ENCODE measurements at regions not wholly inside any gene's neighbourhood (a gene's known extent, or its start where the extent isn't known, plus 50 kb on each side); places are given as distances from the start of the nearest gene placed in this dataset.

DNA sequence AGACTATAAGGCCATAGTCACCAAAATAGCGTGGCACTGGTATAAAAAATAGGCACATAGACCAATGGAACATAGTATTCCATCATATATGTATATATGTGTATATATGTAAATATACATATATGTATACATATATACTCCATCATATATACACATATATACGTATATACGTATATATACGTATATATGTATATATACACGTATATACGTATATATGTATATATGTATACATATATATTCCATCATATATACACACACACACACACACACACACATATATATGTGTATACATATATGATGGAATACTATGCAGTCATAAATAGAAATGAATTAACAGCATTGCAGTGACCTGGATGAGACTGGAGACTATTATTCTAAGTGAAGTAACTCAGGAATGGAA, 204.6 kb downstream of the LTN1 start (continued):
- TF ChIP-seq THRAP3 (IDR thresholded peaks at IDR 0.05; ENCODE audit: borderline replicate concordance) (no peak), CGGBP1 (CRISPR knock-in tag; IDR thresholded peaks at IDR 0.05) (no peak), CREB3L1 (IDR thresholded peaks at IDR 0.05; ENCODE audit: borderline replicate concordance, low read depth) (no peak), ZBTB7A (IDR thresholded peaks at IDR 0.05; ENCODE audit: borderline replicate concordance, control insufficient read depth, low read depth, low read length) (no peak), ZNF707 (CRISPR knock-in tag; conservative IDR thresholded peaks at IDR 0.05) (peak; percentile 67; the same call in 1 of the 2 replicates)
- TF ChIP-seq, protein P1, sequence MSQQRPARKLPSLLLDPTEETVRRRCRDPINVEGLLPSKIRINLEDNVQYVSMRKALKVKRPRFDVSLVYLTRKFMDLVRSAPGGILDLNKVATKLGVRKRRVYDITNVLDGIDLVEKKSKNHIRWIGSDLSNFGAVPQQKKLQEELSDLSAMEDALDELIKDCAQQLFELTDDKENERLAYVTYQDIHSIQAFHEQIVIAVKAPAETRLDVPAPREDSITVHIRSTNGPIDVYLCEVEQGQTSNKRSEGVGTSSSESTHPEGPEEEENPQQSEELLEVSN (IDR thresholded peaks at IDR 0.05; ENCODE audit: borderline replicate concordance in 1 of 2, extremely low read depth in 1 of 2, insufficient read depth in 1 of 2, insufficient read length in 1 of 2, low read depth in 1 of 2, low read length in 1 of 2, poor library complexity in 1 of 2, severe bottlenecking in 1 of 2), result no peak

DNA sequence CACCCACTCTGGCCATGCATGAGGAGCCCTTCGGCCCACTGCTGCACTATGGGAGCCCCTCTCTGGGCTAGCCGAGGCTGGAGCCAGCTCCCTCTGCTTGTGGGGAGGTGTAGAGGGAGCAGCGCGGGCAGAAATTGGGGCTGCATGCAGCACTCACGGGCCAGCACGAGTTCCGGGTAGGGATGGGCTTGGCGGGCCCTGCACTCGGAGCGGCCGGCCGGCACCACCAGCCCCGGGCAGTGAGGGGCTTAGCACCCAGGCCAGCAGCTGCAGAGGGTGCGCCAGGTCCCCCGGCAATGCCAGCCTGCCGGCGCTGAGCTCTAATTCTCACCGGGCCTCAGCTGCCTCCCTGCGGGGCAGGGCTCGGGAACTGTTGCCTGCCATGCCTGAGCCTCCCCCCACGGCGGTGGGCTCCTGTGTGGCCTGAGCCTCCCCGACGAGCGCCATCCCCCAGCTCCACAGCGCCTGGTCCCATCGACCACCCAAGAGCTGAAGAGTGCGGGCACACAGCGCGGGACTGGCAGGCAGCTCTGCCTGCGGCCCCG, 209.0 kb downstream of the LTN1 start:
- H2AFZ ChIP-seq (ENCODE audit: low read depth, low read length), result no peak overlapping the region

More for the DNA sequence above, 209.0 kb downstream of the LTN1 start:
- POLR2A ChIA-PET, result no interaction called here
- intact Hi-C loops (cut with micrococcal nuclease) (no loop called here), in situ Hi-C loops (cut with MboI) (no loop called here)
- H3K27ac ChIP-seq (ENCODE audit: extremely low read depth, low read depth, low read length), result no peak overlapping the region
- H3K9me3 ChIP-seq (replicated peaks; ENCODE audit: control insufficient read depth, insufficient read depth, low read depth, low read length), result no peaks in the 10 kb centered on the region
- no peak for FAIRE-seq
- H3K4me3 ChIP-seq, result no peak overlapping the region
- H3K4me2 ChIP-seq (ENCODE audit: insufficient read depth, low read length), result no peak overlapping the region
- H3K27me3 ChIP-seq (ENCODE audit: control insufficient read depth in 2 of 2, insufficient read depth in 2 of 2, low read length in 2 of 2), result no peaks in the 10 kb centered on the region
- H3K79me2 ChIP-seq (ENCODE audit: control insufficient read depth, insufficient read depth, low read length), result no peaks in the 10 kb centered on the region
- ATAC-seq, result no peak
- no peak overlapping the region for H3K9ac ChIP-seq (ENCODE audit: insufficient read depth in 1 of 2, low read depth in 2 of 2, low read length in 2 of 2)
- no peak for DNase-seq (ENCODE audit: extremely low read depth in 1 of 4, low spot score in 3 of 4)
- no peaks in the 10 kb centered on the region for H4K20me1 ChIP-seq (replicated peaks; ENCODE audit: control insufficient read depth, insufficient read depth, low read length)
- no peaks in the 10 kb centered on the region for H3K36me3 ChIP-seq (ENCODE audit: control insufficient read depth, insufficient read depth, low read length)
- no peaks in the 10 kb centered on the region for H3K4me1 ChIP-seq (replicated peaks in 1 of 2; ENCODE audit: control insufficient read depth in 2 of 2, insufficient read depth in 2 of 2, low read length in 2 of 2)
- WGBS (ENCODE audit: insufficient coverage, low coverage, missing lambda C conversion rate), result 3% methylated on average over 30 of the region's 32 CpGs
- CTCF ChIA-PET (ENCODE audit: low intra/inter-chr PET ratio), result no interaction called here
- TF ChIP-seq, protein P2, sequence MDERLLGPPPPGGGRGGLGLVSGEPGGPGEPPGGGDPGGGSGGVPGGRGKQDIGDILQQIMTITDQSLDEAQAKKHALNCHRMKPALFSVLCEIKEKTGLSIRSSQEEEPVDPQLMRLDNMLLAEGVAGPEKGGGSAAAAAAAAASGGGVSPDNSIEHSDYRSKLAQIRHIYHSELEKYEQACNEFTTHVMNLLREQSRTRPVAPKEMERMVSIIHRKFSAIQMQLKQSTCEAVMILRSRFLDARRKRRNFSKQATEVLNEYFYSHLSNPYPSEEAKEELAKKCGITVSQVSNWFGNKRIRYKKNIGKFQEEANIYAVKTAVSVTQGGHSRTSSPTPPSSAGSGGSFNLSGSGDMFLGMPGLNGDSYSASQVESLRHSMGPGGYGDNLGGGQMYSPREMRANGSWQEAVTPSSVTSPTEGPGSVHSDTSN (CRISPR knock-in tag; IDR thresholded peaks at IDR 0.05; ENCODE audit: low read depth), result no peak
- TF ChIP-seq, protein P2 (tag; conservative IDR thresholded peaks at IDR 0.05; ENCODE audit: low read depth), result no peak
- BruUV-seq (replicated peaks), result no TSS peak
- no peaks in the 10 kb centered on the region for H3K9me1 ChIP-seq (ENCODE audit: control insufficient read depth, insufficient read depth, low read length)
